MCF 10A (cell line): ENCODE measurements at regions not wholly inside any gene's neighbourhood (a gene's known extent, or its start where the extent isn't known, plus 50 kb on each side); places are given as distances from the start of the nearest gene placed in this dataset.

Source experiments
- BruUV-seq: library from RNA; stranded (reverse); fragments of 400-500 nt; replicated peaks from 2 replicates; lab custom pipeline; 2021; lab: Mats Ljungman, UMichigan
- CTCF ChIA-PET: fragments of 300-600 bp; sonication (Branson Sonifier 250); formaldehyde crosslinking; extraction: SDS; loops from one replicate; lab custom pipeline; 2021; ENCODE audit warnings: antibody characterized with exemption, inconsistent platforms; lab: Yijun Ruan, JAX
- POLR2A ChIA-PET: fragments of 300-600, 350-650 bp; sonication (Branson Sonifier 250); formaldehyde crosslinking; extraction: SDS; loops from one replicate; lab custom pipeline; 2020; ENCODE audit warnings: antibody characterized with exemption, inconsistent platforms; lab: Yijun Ruan, JAX
- DNase-seq: peaks from one replicate; pipeline ENCODE4 v3.0.0-alpha.2; 2018; ENCODE audit not compliant: unreplicated experiment
- H3K27ac Mint-ChIP-seq: one replicate; pipeline ENCODE4 v1.8.0; 2022; ENCODE audit warnings: mild to moderate bottlenecking, low read depth, mixed read lengths; ENCODE audit not compliant: unreplicated experiment
- H3K27me3 Mint-ChIP-seq: one replicate; pipeline ENCODE4 v1.8.0; 2022; ENCODE audit warnings: mixed read lengths; ENCODE audit not compliant: insufficient read depth, unreplicated experiment
- H3K36me3 Mint-ChIP-seq: one replicate; pipeline ENCODE4 v1.8.0; 2022; ENCODE audit warnings: mild to moderate bottlenecking, moderate library complexity, mixed read lengths; ENCODE audit not compliant: insufficient read depth, unreplicated experiment
- H3K4me1 Mint-ChIP-seq: one replicate; pipeline ENCODE4 v1.8.0; 2022; ENCODE audit warnings: mixed read lengths; ENCODE audit not compliant: insufficient read depth, unreplicated experiment
- H3K4me3 Mint-ChIP-seq: one replicate; pipeline ENCODE4 v1.8.0; 2022; ENCODE audit warnings: mild to moderate bottlenecking, moderate library complexity, mixed read lengths; ENCODE audit not compliant: unreplicated experiment
- H3K9me3 Mint-ChIP-seq: one replicate; pipeline ENCODE4 v1.8.0; 2022; ENCODE audit warnings: mixed read lengths; ENCODE audit not compliant: unreplicated experiment
- CTCF ChIP-seq: fragments of 200-600 bp; IDR thresholded peaks from one replicate; pipeline ENCODE4 v1.8.0; 2022; ENCODE audit warnings: antibody characterized with exemption, mild to moderate bottlenecking; ENCODE audit not compliant: unreplicated experiment
- intact Hi-C: fragments of 100-400 bp; cut with micrococcal nuclease; formaldehyde crosslinking; loops from 2 replicates; pipeline ENCODE4 v1.14.1; 2022

GRCh38 chr14:97760050-97760449, 962.9 kb downstream of the VRK1 start:
- DNase-seq, result no peak
- intact Hi-C loops, result no loop called here
- no peak overlapping the region for H3K4me3 Mint-ChIP-seq
- no peaks in the 10 kb centered on the region for H3K4me1 Mint-ChIP-seq
- ChIA-PET CTCF (interaction anchor here (0.5 kb wide), 1 partner anchor 259 kb away, joined by 4 read pairs; no protein-coding TSS in a partner anchor), POLR2A (no interaction called here)
- no peaks in the 10 kb centered on the region for H3K27me3 Mint-ChIP-seq
- BruUV-seq, result no TSS peak
- no peak overlapping the region for H3K27ac Mint-ChIP-seq
- no peaks in the 10 kb centered on the region for H3K36me3 Mint-ChIP-seq
- no peak for TF ChIP-seq CTCF
- no peaks in the 10 kb centered on the region for H3K9me3 Mint-ChIP-seq

- Mint-ChIP-seq H3K36me3 (no peaks in the 10 kb centered on the region), H3K4me1 (no peaks in the 10 kb centered on the region), H3K4me3 (no peak overlapping the region), H3K27ac (no peak overlapping the region), H3K27me3 (no peaks in the 10 kb centered on the region), H3K9me3 (no peaks in the 10 kb centered on the region)
- ChIA-PET CTCF (interaction anchor here (0.6 kb wide), 1 partner anchor 408 kb away, joined by 3 read pairs; no protein-coding TSS in a partner anchor), POLR2A (interaction anchor here (0.6 kb wide), 1 partner anchor 16 kb away, joined by 3 read pairs; no protein-coding TSS in a partner anchor)
- DNase-seq, result no peak
- BruUV-seq, result no TSS peak
- no peak for TF ChIP-seq CTCF
- intact Hi-C loops, result no loop called here
These were observed 965.2 kb downstream of the VRK1 start for GRCh38 chr14:97762386-97762785.

DNA sequence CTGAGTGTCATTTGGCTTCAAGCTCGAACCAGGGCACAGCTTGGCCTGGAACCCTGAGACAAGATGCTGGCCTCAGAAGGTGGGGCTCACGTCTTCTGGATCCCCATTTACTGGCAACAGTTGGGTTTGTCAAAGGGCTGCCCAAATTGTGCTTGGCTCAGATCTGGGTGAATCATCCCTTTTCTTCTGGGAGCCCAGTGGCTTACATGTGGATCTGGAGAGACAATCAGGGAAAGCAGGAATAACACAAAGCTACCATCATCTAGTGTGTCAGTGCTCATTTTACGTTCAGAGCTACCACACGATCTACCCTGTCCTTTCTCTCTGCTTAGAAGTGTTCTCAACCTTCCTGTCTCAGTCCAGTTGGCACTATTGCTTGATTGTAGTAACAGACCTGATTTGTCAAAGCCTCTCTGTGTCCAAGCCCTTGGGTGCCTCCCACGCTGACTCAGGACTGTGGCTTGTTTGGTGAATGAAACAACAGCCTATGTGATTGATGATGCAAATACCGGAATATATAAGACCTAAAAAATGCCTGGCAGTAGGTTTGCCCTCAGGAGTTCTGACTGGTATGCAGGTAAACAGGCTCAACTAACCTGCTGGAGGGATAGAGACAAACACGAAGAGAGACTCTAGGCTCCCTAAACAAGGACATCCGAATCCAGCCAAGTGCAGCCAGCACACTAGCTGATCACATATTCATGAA, 974.3 kb downstream of the VRK1 start:
- BruUV-seq, result no TSS peak
- no peaks in the 10 kb centered on the region for H3K9me3 Mint-ChIP-seq

More for the DNA sequence above, 974.3 kb downstream of the VRK1 start:
- H3K4me1 Mint-ChIP-seq, result peaks cover 10% of the 10 kb centered on the region
- no peak for TF ChIP-seq CTCF
- intact Hi-C loops, result no loop called here
- peak overlapping the region; percentile 61 for H3K27ac Mint-ChIP-seq
- POLR2A ChIA-PET, result interaction anchor here (0.6 to 1.6 kb wide), 3 partner anchors 12 to 146 kb away, joined by 3 to 5 read pairs (median 3); no protein-coding TSS in a partner anchor
- CTCF ChIA-PET, result interaction anchor here (0.5 kb wide), 1 partner anchor 689 kb away, joined by 3 read pairs; no protein-coding TSS in a partner anchor
- H3K27me3 Mint-ChIP-seq, result no peaks in the 10 kb centered on the region
- H3K4me3 Mint-ChIP-seq, result no peak overlapping the region
- DNase-seq, result peak; percentile 83
- H3K36me3 Mint-ChIP-seq, result no peaks in the 10 kb centered on the region
